Retinal pigment epithelial cell (primary cell): ENCODE measurements at regions not wholly inside any gene's neighbourhood (a gene's known extent, or its start where the extent isn't known, plus 50 kb on each side); places are given as distances from the start of the nearest gene placed in this dataset.
"Not testable (repeated sequence)": the region's sequence is repeated elsewhere in the genome, so short reads cannot be mapped to it uniquely, and the experiment has no call there.

Experiments
- DNase-seq: peaks from one replicate; pipeline ENCODE4 v3.0.0-alpha.2; 2010; ENCODE audit warnings: low read depth
- H3K4me3 ChIP-seq: 2 replicates; pipeline ENCODE4 v1.5.1; 2011; ENCODE audit warnings: mild to moderate bottlenecking, low read length, control low read depth, moderate library complexity
- CTCF ChIP-seq: conservative IDR thresholded peaks from 2 replicates; pipeline ENCODE4 v1.5.1; 2011; ENCODE audit warnings: low read depth, low read length, control low read depth, inconsistent platforms

GRCh38 chr4:84145176-84145575 is 353.9 kb downstream of the NKX6-1 start:
- no peak for DNase-seq
- H3K4me3 ChIP-seq: no peak overlapping the region
- TF ChIP-seq CTCF: no peak

- H3K4me3 ChIP-seq: not testable (repeated sequence)
These were observed 372.2 kb downstream of the NKX6-1 start for GRCh38 chr4:84126911-84127310.

DNA sequence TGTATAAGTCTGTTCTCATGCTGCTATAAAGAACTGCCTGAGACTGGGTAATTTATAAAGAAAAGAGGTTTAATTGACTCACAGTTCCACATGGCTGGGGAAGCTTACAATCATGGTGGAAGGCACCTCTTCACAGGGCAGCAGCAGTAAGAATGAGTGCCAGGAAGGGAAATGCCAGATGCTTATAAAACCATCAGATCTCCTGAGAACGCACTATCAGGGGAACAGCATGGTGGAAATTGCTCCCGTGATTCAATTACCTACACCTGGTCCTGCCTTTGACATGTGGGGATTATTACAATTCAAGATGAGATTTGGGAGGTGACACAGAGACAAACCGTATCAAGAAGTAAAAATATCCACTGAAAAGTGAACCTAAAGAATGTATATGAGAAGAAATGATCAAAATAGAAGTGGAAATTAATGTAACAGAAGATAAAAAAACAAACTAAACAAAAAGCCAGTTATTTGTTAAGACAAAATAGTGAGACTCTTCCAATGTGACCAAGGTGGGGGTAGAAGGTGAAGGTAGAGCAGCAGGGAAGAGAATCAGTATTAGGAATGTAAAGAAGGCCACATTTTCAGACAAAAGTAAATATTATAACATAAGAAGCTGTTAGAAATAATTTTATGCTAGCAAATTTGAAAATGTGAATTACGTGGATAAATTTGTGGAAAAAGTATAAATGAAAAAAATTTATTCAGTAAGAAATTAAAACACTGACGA is 372.9 kb downstream of the NKX6-1 start:
- DNase-seq: no peak
- no peak for TF ChIP-seq CTCF
- H3K4me3 ChIP-seq: no peak overlapping the region

More at GRCh38 chr4:84126911-84127310, 372.2 kb downstream of the NKX6-1 start:
- DNase-seq: not testable (repeated sequence)

DNA sequence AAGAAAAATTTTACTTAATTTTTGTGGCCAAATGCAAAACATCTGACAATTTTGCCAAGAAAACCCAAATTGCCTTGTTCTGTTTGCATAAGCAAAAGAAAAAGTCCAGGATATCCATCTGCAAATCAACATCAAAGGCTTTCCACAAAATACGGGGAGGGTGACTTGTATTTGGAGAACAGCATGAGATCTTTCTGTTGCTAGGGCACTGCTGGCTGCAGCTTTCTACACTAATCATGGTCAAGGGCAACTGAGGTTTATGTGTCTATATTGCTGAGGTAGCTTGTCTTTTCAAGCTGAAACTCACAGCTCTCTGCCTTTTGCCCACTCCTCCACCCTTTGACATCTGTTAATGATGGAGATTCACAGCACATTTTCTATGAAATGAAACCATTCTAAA is 389.1 kb downstream of the NKX6-1 start:
- H3K4me3 ChIP-seq: no peak overlapping the region
- DNase-seq: no peak
- TF ChIP-seq CTCF: no peak

DNA sequence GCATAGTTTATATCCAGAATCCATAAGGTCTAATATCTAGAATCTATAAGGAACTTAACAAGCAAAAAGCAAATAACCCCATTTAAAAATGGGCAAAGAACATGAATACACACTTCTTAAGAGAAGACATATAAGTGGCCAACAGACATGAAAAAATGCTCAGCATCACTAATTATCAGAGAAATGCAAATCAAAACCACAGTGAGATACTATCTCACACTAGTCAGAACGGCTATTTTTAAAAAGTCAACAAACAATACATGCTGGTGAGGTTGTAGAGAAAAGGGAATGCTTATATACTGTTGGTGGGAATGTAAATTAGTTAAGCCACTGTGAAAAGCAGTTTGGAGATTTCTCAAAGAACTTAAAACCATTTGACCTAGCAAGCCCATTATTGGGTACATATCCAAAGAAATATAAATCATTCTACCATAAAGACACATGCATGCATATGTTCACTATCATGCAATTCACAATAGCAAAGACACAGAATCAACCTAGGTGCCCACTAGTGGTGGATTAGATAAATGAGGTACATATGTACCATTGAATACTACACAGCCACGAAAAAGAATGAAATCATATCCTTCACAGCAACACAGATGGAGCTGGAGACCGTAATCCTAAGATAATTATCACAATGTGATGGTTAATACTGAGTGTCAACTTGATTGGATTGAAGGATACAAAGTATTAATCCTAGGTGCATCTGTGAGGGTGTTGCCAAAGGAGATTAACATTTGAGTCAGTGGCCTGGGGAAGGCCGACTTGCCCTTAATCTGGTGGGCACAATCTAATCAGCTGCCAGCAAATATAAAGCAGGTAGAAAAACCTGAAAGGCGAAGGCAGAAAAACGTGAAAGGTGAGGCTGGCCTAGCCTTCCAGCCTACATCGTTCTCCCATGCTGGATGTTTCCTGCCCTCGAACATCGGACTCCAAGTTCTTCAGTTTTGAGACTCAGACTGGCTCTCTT is 397.2 kb downstream of the NKX6-1 start:
- not testable (repeated sequence) for H3K4me3 ChIP-seq, DNase-seq

GRCh38 chr4:84100071-84100470 is 399.0 kb downstream of the NKX6-1 start:
- H3K4me3 ChIP-seq: no peak overlapping the region
- DNase-seq: no peak
- TF ChIP-seq CTCF: no peak

- no peak overlapping the region for H3K4me3 ChIP-seq
- peak; percentile 19 for DNase-seq
- TF ChIP-seq CTCF: no peak
These were observed 399.5 kb downstream of the NKX6-1 start for GRCh38 chr4:84099599-84099998.

- no peak overlapping the region for H3K4me3 ChIP-seq
- TF ChIP-seq CTCF: no peak
- no peak for DNase-seq
These were observed 407.8 kb downstream of the NKX6-1 start for GRCh38 chr4:84091266-84091665.
